IMR-90 (cell line): ENCODE measurements at regions not wholly inside any gene's neighbourhood (a gene's known extent, or its start where the extent isn't known, plus 50 kb on each side); places are given as distances from the start of the nearest gene placed in this dataset.

Experiments used
- ATAC-seq: fragments of 200-7000 bp; cut with Tn5 transposase; 2 replicates; pipeline ENCODE4 v1.9.1; 2020; ENCODE audit warnings: low read depth, mild to moderate bottlenecking, moderate library complexity
- BruUV-seq: library from RNA; stranded (reverse); fragments of 400-500 nt; replicated peaks from 2 replicates; lab custom pipeline; 2021; lab: Mats Ljungman, UMichigan
- CTCF ChIA-PET: fragments of 300-600 bp; formaldehyde crosslinking; extraction: SDS; loops from one replicate; lab custom pipeline; 2021; ENCODE audit warnings: antibody characterized with exemption; lab: Yijun Ruan, JAX
- POLR2A ChIA-PET: fragments of 300-600 bp; sonication (Branson Sonifier 250); formaldehyde crosslinking; loops from one replicate; lab custom pipeline; 2022; ENCODE audit warnings: antibody characterized with exemption; ENCODE audit not compliant: unreplicated experiment; lab: Charles Lee
- DNase-seq: peaks from one replicate; pipeline ENCODE4 v3.0.0; 2013
- H2AFZ ChIP-seq: replicated peaks from 2 replicates; pipeline ENCODE3; 2013; ENCODE audit warnings: low read length, mild to moderate bottlenecking; ENCODE audit not compliant: poor library complexity
- H2AK5ac ChIP-seq: 2 replicates; pipeline ENCODE4 v1.6.1; 2013; ENCODE audit warnings: low read depth, low read length, inconsistent platforms
- H2AK9ac ChIP-seq: replicated peaks from 2 replicates; pipeline ENCODE3; 2013; ENCODE audit warnings: mild to moderate bottlenecking, low read depth, low read length, moderate library complexity; ENCODE audit not compliant: poor library complexity
- H2BK120ac ChIP-seq: 2 replicates; pipeline ENCODE4 v1.6.1; 2013; ENCODE audit warnings: low read depth, low read length, inconsistent platforms
- H2BK15ac ChIP-seq: 3 replicates; pipeline ENCODE4 v1.6.1; 2013; ENCODE audit warnings: low read depth, low read length, inconsistent platforms
- H2BK20ac ChIP-seq: 2 replicates; pipeline ENCODE4 v1.6.1; 2013; ENCODE audit warnings: low read depth, mild to moderate bottlenecking, inconsistent platforms, low read length, moderate library complexity
- H2BK5ac ChIP-seq: 2 replicates; pipeline ENCODE4 v1.6.1; 2013; ENCODE audit warnings: mild to moderate bottlenecking, low read depth, low read length, inconsistent platforms; ENCODE audit not compliant: poor library complexity, severe bottlenecking
- H3K14ac ChIP-seq: replicated peaks from 2 replicates; pipeline ENCODE4 v1.6.1; 2013; ENCODE audit warnings: low read depth, low read length, inconsistent platforms
- H3K18ac ChIP-seq: 2 replicates; pipeline ENCODE4 v1.6.1; 2013; ENCODE audit warnings: low read depth, low read length, control low read depth
- H3K23ac ChIP-seq: 2 replicates; pipeline ENCODE4 v1.6.1; 2013; ENCODE audit warnings: low read depth, low read length, inconsistent platforms
- H3K27ac ChIP-seq: 2 replicates; pipeline ENCODE4 v1.5.1; 2013; ENCODE audit warnings: mild to moderate bottlenecking, control low read depth, low read length; ENCODE audit not compliant: insufficient read depth
- H3K27me3 ChIP-seq: 2 replicates; pipeline ENCODE4 v1.6.1; 2013; ENCODE audit warnings: low read length; ENCODE audit not compliant: control insufficient read depth, insufficient read depth
- H3K36me3 ChIP-seq: 2 replicates; pipeline ENCODE4 v1.6.1; 2013; ENCODE audit warnings: low read length, mixed read lengths; ENCODE audit not compliant: control insufficient read depth, insufficient read depth
- H3K4ac ChIP-seq: 2 replicates; pipeline ENCODE4 v1.6.1; 2013; ENCODE audit warnings: low read depth, low read length, inconsistent platforms
- H3K4me1 ChIP-seq: 2 replicates; pipeline ENCODE4 v1.6.1; 2013; ENCODE audit warnings: low read length, mixed read lengths; ENCODE audit not compliant: control insufficient read depth, insufficient read depth
- H3K4me2 ChIP-seq: 2 replicates; pipeline ENCODE4 v1.6.1; 2013; ENCODE audit warnings: low read depth, mild to moderate bottlenecking, control low read depth, low read length, moderate library complexity
- H3K4me3 ChIP-seq: 2 replicates; pipeline ENCODE4 v1.5.1; 2013; ENCODE audit warnings: low read depth, mild to moderate bottlenecking, control low read depth, low read length, moderate library complexity; ENCODE audit not compliant: insufficient read depth
- H3K56ac ChIP-seq: 2 replicates; pipeline ENCODE4 v1.6.1; 2013; ENCODE audit warnings: low read length, inconsistent platforms; ENCODE audit not compliant: insufficient read depth; ENCODE audit errors: extremely low read depth
- H3K79me1 ChIP-seq, 2 experiments: 2 replicates each; pipeline ENCODE4 v1.6.1; 2013; ENCODE audit warnings: low read length in 2 of 2, inconsistent platforms in 1 of 2, low read depth in 1 of 2
- H3K9ac ChIP-seq: 2 replicates; pipeline ENCODE4 v1.6.1; 2013; ENCODE audit warnings: low read depth, low read length, control low read depth
- H3K9me1 ChIP-seq: 2 replicates; pipeline ENCODE4 v1.6.1; 2013; ENCODE audit warnings: low read length, inconsistent platforms; ENCODE audit not compliant: insufficient read depth
- H3K9me3 ChIP-seq: 2 replicates; pipeline ENCODE4 v1.6.1; 2013; ENCODE audit warnings: low read length; ENCODE audit not compliant: control insufficient read depth, insufficient read depth
- H4K20me1 ChIP-seq: 2 replicates; pipeline ENCODE4 v1.6.1; 2013; ENCODE audit warnings: low read length, inconsistent platforms; ENCODE audit not compliant: insufficient read depth
- H4K5ac ChIP-seq: 2 replicates; pipeline ENCODE4 v1.6.1; 2013; ENCODE audit warnings: mild to moderate bottlenecking, low read depth, low read length, control low read depth
- H4K8ac ChIP-seq, 2 experiments: 2 replicates each; pipeline ENCODE4 v1.6.1; 2013; ENCODE audit warnings: low read depth in 2 of 2, low read length in 2 of 2, control low read depth in 1 of 2, inconsistent platforms in 1 of 2
- H4K91ac ChIP-seq: 2 replicates; pipeline ENCODE4 v1.6.1; 2013; ENCODE audit warnings: low read depth, low read length, inconsistent platforms; ENCODE audit not compliant: insufficient read depth
- RAD21 ChIP-seq: IDR thresholded peaks from 2 replicates; pipeline ENCODE4 v1.6.1; 2012; ENCODE audit warnings: low read length, improper control_type of control experiment
- RFX5 ChIP-seq: IDR thresholded peaks from 2 replicates; pipeline ENCODE4 v1.8.0; 2012; ENCODE audit warnings: low read depth, mild to moderate bottlenecking, low read length, moderate library complexity
- WGBS, 2 experiments: methylation state at CpG; one replicate each; pipeline versions ENCODE4 v1.1.5 to v1.1.7; 2013; ENCODE audit warnings: missing lambda C conversion rate in 2 of 2; ENCODE audit not compliant: insufficient read length in 1 of 2; ENCODE audit errors: extremely low coverage in 2 of 2; 5-methylcytosine and 5-hydroxymethylcytosine counted together
- dilution Hi-C: fragments of 300-500 bp; cut with HindIII; formaldehyde crosslinking; loops from one replicate; pipeline ENCODE4 v1.14.3; 2018; ENCODE audit warnings: low sequenced_read_pairs; ENCODE audit not compliant: unreplicated experiment
- in situ Hi-C: fragments of 300-500 bp; cut with MboI; formaldehyde crosslinking; loops from 3 replicates; pipeline ENCODE4 v1.14.3; 2019; ENCODE audit warnings: low sequenced_read_pairs, inconsistent platforms, mixed read lengths
- intact Hi-C: fragments of 100-400 bp; cut with micrococcal nuclease; formaldehyde crosslinking; loops from 2 replicates; pipeline ENCODE4 v1.10.0; 2022

GRCh38 chr11:71172680-71173079 is 79.7 kb downstream of the SHANK2 start:
- Histone ChIP-seq H3K4me3 (no peak overlapping the region), H3K4me1 (no peaks in the 10 kb centered on the region), H4K5ac (no peak overlapping the region), H4K20me1 (no peaks in the 10 kb centered on the region; the same call in none of the 2 replicates), H3K9me3 (peaks cover 3% of the 10 kb centered on the region; the same call in 1 of the 2 replicates), H2BK5ac (no peak overlapping the region), H3K14ac (no peak overlapping the region), H3K56ac (no peak overlapping the region), H4K8ac (no peak overlapping the region), H3K9ac (no peak overlapping the region), H3K23ac (no peak overlapping the region), H2AK5ac (no peak overlapping the region), H4K91ac (no peak overlapping the region), H3K4ac (no peak overlapping the region), H3K79me1 (no peaks in the 10 kb centered on the region), H2AFZ (no peak overlapping the region), H3K27ac (no peak overlapping the region), H3K36me3 (no peaks in the 10 kb centered on the region), H2BK20ac (no peak overlapping the region), H3K27me3 (no peaks in the 10 kb centered on the region), H3K4me2 (no peak overlapping the region), H3K9me1 (no peaks in the 10 kb centered on the region), H3K18ac (no peak overlapping the region), H2AK9ac (no peak overlapping the region), H2BK120ac (no peak overlapping the region), H2BK15ac (no peak overlapping the region)
- dilution Hi-C loops (no loop called here), in situ Hi-C loops (no loop called here), intact Hi-C loops (no loop called here)
- ChIA-PET POLR2A (no interaction called here), CTCF (no interaction called here)
- whole genome bisulfite sequencing, 2 experiments, result 33% methylated on average over 4 of the region's 9 CpGs; no CpG with 5 or more reads in 1 of the 2 experiments
- no peak for TF ChIP-seq RFX5
- TF ChIP-seq RAD21, result no peak
- ATAC-seq (no peak), DNase-seq (no peak)
- no TSS peak for BruUV-seq
